D721Med (cell line): ENCODE measurements at regions not wholly inside any gene's neighbourhood (a gene's known extent, or its start where the extent isn't known, plus 50 kb on each side); places are given as distances from the start of the nearest gene placed in this dataset.

Experiments used
- DNase-seq: peaks from one replicate; pipeline ENCODE4 v3.0.0; 2011; ENCODE audit warnings: low spot score; ENCODE audit not compliant: insufficient read length
- FAIRE-seq: peaks from 2 replicates; lab custom pipeline; 2011; peaks lifted over from hg19 to GRCh38; lab: Jason Lieb, UNC
- TF ChIP-seq, protein P1 (sequence below): IDR thresholded peaks from 2 replicates; pipeline ENCODE4 v1.5.1; 2012; ENCODE audit warnings: mild to moderate bottlenecking, control low read depth; ENCODE audit not compliant: insufficient read depth; ENCODE audit errors: missing control alignments

GRCh38 chr5:166695326-166695725 is 1596.1 kb upstream of the WWC1 start:
- TF ChIP-seq, protein P1, sequence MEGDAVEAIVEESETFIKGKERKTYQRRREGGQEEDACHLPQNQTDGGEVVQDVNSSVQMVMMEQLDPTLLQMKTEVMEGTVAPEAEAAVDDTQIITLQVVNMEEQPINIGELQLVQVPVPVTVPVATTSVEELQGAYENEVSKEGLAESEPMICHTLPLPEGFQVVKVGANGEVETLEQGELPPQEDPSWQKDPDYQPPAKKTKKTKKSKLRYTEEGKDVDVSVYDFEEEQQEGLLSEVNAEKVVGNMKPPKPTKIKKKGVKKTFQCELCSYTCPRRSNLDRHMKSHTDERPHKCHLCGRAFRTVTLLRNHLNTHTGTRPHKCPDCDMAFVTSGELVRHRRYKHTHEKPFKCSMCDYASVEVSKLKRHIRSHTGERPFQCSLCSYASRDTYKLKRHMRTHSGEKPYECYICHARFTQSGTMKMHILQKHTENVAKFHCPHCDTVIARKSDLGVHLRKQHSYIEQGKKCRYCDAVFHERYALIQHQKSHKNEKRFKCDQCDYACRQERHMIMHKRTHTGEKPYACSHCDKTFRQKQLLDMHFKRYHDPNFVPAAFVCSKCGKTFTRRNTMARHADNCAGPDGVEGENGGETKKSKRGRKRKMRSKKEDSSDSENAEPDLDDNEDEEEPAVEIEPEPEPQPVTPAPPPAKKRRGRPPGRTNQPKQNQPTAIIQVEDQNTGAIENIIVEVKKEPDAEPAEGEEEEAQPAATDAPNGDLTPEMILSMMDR = no peak
- DNase-seq (no peak), FAIRE-seq (no peak)

GRCh38 chr5:166708291-166708690 is 1583.2 kb upstream of the WWC1 start:
- TF ChIP-seq, protein P1 = no peak
- FAIRE-seq (no peak), DNase-seq (no peak)

DNA sequence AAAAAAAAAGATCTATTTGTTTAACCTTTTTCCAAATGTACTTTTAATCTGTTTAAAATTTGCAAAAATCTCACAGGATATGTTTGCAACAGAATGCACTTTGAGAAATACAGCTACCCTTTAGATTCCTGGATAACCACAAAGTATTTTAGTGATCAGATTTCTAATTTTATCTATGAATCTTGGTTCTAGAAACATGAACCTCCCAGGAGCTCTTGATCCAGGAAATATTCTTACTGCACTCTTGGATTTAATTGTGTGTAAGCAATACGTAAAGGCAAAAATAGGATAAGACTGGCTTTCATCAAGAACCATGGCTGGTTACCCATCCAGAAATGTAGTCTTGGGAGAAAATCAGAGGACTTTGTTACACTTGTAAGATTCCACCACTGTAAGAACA is 1581.8 kb upstream of the WWC1 start:
- TF ChIP-seq, protein P1 = no peak
- FAIRE-seq = peak; percentile 11
- DNase-seq = no peak

DNA sequence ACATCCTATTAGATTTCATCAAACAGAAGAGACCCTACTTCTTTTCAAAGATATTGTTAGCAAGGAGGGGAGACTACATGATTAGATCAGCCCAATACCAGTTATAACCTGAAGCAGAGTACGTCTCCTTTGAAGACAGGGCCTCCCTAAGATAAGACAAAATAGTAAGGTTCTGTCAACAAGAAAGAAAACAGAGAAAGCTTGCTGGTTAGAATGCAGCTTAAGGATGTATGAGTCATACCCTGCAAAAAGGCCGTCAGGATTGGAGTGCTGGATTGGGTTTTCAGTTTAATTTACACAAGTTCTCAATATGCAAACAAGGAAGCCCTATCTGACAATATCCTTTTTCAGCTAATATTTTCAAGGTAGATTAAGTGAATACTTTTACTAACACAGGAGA is 1581.2 kb upstream of the WWC1 start:
- FAIRE-seq (no peak), DNase-seq (no peak)
- TF ChIP-seq, protein P1 = no peak

- no peak for DNase-seq
- TF ChIP-seq, protein P1 = no peak
- no peak for FAIRE-seq
Observed at GRCh38 chr5:166712447-166713185, 1578.8 kb upstream of the WWC1 start.

DNA sequence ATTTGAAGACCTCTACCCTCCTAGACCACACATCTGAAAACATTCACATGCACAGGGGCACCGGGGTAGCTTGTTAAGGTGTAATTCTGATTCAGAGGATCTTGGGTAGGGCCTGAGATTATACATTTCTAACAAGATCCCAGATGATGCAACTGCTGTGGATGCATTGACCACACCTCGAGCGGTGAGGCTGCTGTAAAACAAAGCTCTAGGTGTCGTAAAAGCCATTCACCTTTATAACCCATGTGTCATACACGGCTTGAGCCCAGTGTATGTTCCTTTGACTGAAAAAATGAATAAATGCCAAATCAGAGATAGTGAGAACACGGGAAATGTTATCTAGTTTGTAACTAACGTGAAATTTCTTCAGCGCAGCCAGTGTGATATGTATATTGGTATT is 1578.2 kb upstream of the WWC1 start:
- no peak for DNase-seq
- TF ChIP-seq, protein P1 = no peak
- no peak for FAIRE-seq

GRCh38 chr5:166716856-166717492 is 1574.5 kb upstream of the WWC1 start:
- DNase-seq (no peak), FAIRE-seq (no peak)
- TF ChIP-seq, protein P1 = no peak
